A549 (cell line): ENCODE measurements at regions not wholly inside any gene's neighbourhood (a gene's known extent, or its start where the extent isn't known, plus 50 kb on each side); places are given as distances from the start of the nearest gene placed in this dataset.

Experiments used
- ATAC-seq, 2 experiments: fragments of 200-7000 bp in 1 of 2; fragments of >200 bp in 1 of 2; cut with Nextera tagmentation in 1 of 2; cut with Tn5 transposase in 1 of 2; 3 replicates each; pipeline versions ENCODE4 v1.8.0 to v1.9.1; 2018 to 2020; ENCODE audit warnings: mild to moderate bottlenecking in 1 of 2, moderate library complexity in 1 of 2
- CTCF ChIA-PET: fragments of 300-600 bp; sonication (Branson Sonifier 250); formaldehyde crosslinking; extraction: SDS; loops from one replicate; lab custom pipeline; 2021; ENCODE audit warnings: antibody characterized with exemption, inconsistent platforms; lab: Yijun Ruan, JAX
- POLR2A ChIA-PET: fragments of 350-600 bp; formaldehyde crosslinking; extraction: SDS; loops from one replicate; lab custom pipeline; 2021; ENCODE audit warnings: antibody characterized with exemption, inconsistent platforms; lab: Yijun Ruan, JAX
- DNase-seq, 2 experiments: peaks; one replicate each; pipeline versions ENCODE4 v3.0.0 to v3.0.0-alpha.2; 2011 to 2016; ENCODE audit warnings: low read depth in 1 of 2, low spot score in 1 of 2
- FAIRE-seq: peaks from 2 replicates; lab custom pipeline; 2011; peaks lifted over from hg19 to GRCh38; lab: Jason Lieb, UNC
- H3K27ac ChIP-seq, 2 experiments: fragments of >200 bp; sonication (Bioruptor Twin); formaldehyde crosslinking; 3 replicates each; pipeline ENCODE4 v1.5.1; 2016 to 2017
- H3K4me1 ChIP-seq: fragments of >200 bp; sonication (Bioruptor Twin); formaldehyde crosslinking; 3 replicates; pipeline ENCODE4 v1.6.1; 2016
- H3K4me2 ChIP-seq: fragments of >200 bp; sonication (Bioruptor Twin); formaldehyde crosslinking; 3 replicates; pipeline ENCODE4 v1.6.1; 2016
- H3K4me3 ChIP-seq: fragments of >200 bp; sonication (Bioruptor Twin); formaldehyde crosslinking; 3 replicates; pipeline ENCODE4 v1.5.1; 2016
- H3K9me3 ChIP-seq: fragments of >200 bp; sonication (Bioruptor Twin); formaldehyde crosslinking; 3 replicates; pipeline ENCODE4 v1.6.1; 2016
- EHF ChIP-seq: fragments of 250-450 bp; sonication (Bioruptor Pico); IDR thresholded peaks from 2 replicates; pipeline ENCODE4 v1.5.0; 2020; ENCODE audit warnings: mild to moderate bottlenecking
- ESRRA ChIP-seq: fragments of 150-350 bp; IDR thresholded peaks from 2 replicates; pipeline ENCODE4 v1.6.1; 2014; ENCODE audit warnings: mild to moderate bottlenecking, low read length, borderline replicate concordance
- GATA3 ChIP-seq: IDR thresholded peaks from 2 replicates; pipeline ENCODE4 v1.6.1; 2012; ENCODE audit warnings: borderline replicate concordance
- HEYL ChIP-seq: fragments of 250-450 bp; sonication (Bioruptor Pico); IDR thresholded peaks from 2 replicates; pipeline ENCODE4 v1.8.0; 2021; ENCODE audit warnings: mild to moderate bottlenecking, moderate library complexity
- HOXA7 ChIP-seq: fragments of 250-450 bp; sonication (Bioruptor Pico); IDR thresholded peaks from 2 replicates; pipeline ENCODE4 v1.5.0; 2020; ENCODE audit warnings: mild to moderate bottlenecking, moderate library complexity
- JUN ChIP-seq, 2 experiments: fragments of >200 bp; sonication (Bioruptor Twin); formaldehyde crosslinking; IDR thresholded peaks; 2 replicates in 1 of 2; 3 replicates in 1 of 2; pipeline ENCODE4 v1.6.1; 2016 to 2017
- JUNB ChIP-seq: fragments of >200 bp; sonication (Bioruptor Twin); formaldehyde crosslinking; IDR thresholded peaks from 2 replicates; pipeline ENCODE4 v1.6.1; 2016
- KDM1A ChIP-seq: fragments of 200-600 bp; sonication (generic); IDR thresholded peaks from 2 replicates; pipeline ENCODE4 v1.6.1; 2016; ENCODE audit warnings: low read depth, mild to moderate bottlenecking
- MAFK ChIP-seq: fragments of 450-650 bp; IDR thresholded peaks from 2 replicates; pipeline ENCODE4 v1.6.1; 2014; ENCODE audit not compliant: partially characterized antibody
- POLR2A ChIP-seq: IDR thresholded peaks from 2 replicates; pipeline ENCODE4 v1.6.1; 2012; ENCODE audit warnings: mild to moderate bottlenecking, low read length
- POLR2AphosphoS2 ChIP-seq: conservative IDR thresholded peaks from 2 replicates; pipeline ENCODE4 v1.6.1; 2012; ENCODE audit warnings: low read length, improper control_type of control experiment, inconsistent platforms
- SMC3 ChIP-seq: fragments of >200 bp; sonication (Bioruptor Twin); formaldehyde crosslinking; IDR thresholded peaks from 3 replicates; pipeline ENCODE4 v1.6.1; 2018; ENCODE audit warnings: inconsistent platforms
- SREBF2 ChIP-seq: fragments of 450-650 bp; IDR thresholded peaks from 2 replicates; pipeline ENCODE4 v1.6.1; 2014; ENCODE audit warnings: mild to moderate bottlenecking, moderate library complexity
- TFCP2L1 ChIP-seq: fragments of 250-450 bp; sonication (Bioruptor Pico); IDR thresholded peaks from 2 replicates; pipeline ENCODE4 v1.5.0; 2021; ENCODE audit warnings: mild to moderate bottlenecking
- TP53 ChIP-seq: fragments of 250-450 bp; sonication (Bioruptor Pico); IDR thresholded peaks from 2 replicates; pipeline ENCODE4 v1.5.0; 2021; ENCODE audit warnings: mild to moderate bottlenecking, moderate library complexity
- ZC3H11A ChIP-seq: fragments of 450-650 bp; IDR thresholded peaks from 2 replicates; pipeline ENCODE4 v1.6.1; 2014; ENCODE audit warnings: antibody characterized with exemption, mild to moderate bottlenecking
- ZSCAN20 ChIP-seq: fragments of 250-450 bp; sonication (Bioruptor Pico); IDR thresholded peaks from 2 replicates; pipeline ENCODE4 v1.8.0; 2022; ENCODE audit warnings: mild to moderate bottlenecking, moderate library complexity
- WGBS: methylation state at CpG from one replicate; pipeline ENCODE4 v1.1.6; 2017; ENCODE audit errors: missing lambda C conversion rate; 5-methylcytosine and 5-hydroxymethylcytosine counted together
- TF ChIP-seq, protein P1 (sequence below): IDR thresholded peaks from 2 replicates; pipeline ENCODE4 v1.6.1; 2012
- TF ChIP-seq, protein P2 (sequence below): IDR thresholded peaks from 2 replicates; pipeline ENCODE4 v1.6.1; 2012; ENCODE audit warnings: low read depth, borderline replicate concordance
- TF ChIP-seq, protein P3 (sequence below): fragments of 250-450 bp; sonication (Bioruptor Pico); IDR thresholded peaks from 2 replicates; pipeline ENCODE4 v1.5.0; 2020; ENCODE audit warnings: low read depth, mild to moderate bottlenecking, moderate library complexity
- TF ChIP-seq, protein P4 (sequence below): fragments of >200 bp; sonication (Bioruptor Twin); formaldehyde crosslinking; IDR thresholded peaks from 2 replicates; pipeline ENCODE4 v1.6.1; 2016
- TF ChIP-seq, protein P5 (sequence below): fragments of >200 bp; sonication (Bioruptor Twin); formaldehyde crosslinking; IDR thresholded peaks from 3 replicates; pipeline ENCODE4 v1.5.1; 2016

DNA sequence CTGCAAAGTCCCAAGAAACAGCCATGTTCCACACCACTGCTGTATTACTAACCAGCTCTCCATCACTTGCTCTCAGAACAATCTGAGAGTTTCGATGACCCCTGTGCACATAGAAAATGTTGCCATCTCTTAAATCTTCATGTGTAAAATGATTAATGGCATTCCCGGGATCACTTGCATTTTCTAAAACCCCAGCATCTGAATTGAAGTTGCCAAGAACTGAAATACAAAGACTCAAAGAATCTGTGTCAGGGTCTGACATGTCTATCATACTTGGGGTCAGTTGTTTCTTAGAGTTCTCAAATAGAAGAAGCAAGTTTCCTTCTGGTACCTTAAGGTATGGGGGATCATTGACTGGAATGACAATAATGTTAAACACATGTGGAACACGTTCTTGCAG, 115.1 kb downstream of the ESM1 start:
- no peak overlapping the region for H3K4me2 ChIP-seq
- CTCF ChIA-PET: interaction anchor here (0.7 to 1.5 kb wide), 2 partner anchors 10 to 353 kb away, joined by 3 to 6 read pairs; partner anchors contain the start of gene SNX18
- no peak for TF ChIP-seq SMC3
- TF ChIP-seq HOXA7 (CRISPR knock-in tag): no peak
- TF ChIP-seq, protein P1, sequence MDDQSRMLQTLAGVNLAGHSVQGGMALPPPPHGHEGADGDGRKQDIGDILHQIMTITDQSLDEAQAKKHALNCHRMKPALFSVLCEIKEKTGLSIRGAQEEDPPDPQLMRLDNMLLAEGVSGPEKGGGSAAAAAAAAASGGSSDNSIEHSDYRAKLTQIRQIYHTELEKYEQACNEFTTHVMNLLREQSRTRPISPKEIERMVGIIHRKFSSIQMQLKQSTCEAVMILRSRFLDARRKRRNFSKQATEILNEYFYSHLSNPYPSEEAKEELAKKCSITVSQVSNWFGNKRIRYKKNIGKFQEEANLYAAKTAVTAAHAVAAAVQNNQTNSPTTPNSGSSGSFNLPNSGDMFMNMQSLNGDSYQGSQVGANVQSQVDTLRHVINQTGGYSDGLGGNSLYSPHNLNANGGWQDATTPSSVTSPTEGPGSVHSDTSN: no peak
- no peak for TF ChIP-seq HEYL (CRISPR knock-in tag)
- TF ChIP-seq, protein P2, sequence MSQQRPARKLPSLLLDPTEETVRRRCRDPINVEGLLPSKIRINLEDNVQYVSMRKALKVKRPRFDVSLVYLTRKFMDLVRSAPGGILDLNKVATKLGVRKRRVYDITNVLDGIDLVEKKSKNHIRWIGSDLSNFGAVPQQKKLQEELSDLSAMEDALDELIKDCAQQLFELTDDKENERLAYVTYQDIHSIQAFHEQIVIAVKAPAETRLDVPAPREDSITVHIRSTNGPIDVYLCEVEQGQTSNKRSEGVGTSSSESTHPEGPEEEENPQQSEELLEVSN: no peak
- no peak for TF ChIP-seq KDM1A
- no peak for TF ChIP-seq TP53 (CRISPR knock-in tag)
- no peak for TF ChIP-seq POLR2AphosphoS2
- TF ChIP-seq, protein P3, sequence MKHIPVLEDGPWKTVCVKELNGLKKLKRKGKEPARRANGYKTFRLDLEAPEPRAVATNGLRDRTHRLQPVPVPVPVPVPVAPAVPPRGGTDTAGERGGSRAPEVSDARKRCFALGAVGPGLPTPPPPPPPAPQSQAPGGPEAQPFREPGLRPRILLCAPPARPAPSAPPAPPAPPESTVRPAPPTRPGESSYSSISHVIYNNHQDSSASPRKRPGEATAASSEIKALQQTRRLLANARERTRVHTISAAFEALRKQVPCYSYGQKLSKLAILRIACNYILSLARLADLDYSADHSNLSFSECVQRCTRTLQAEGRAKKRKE (CRISPR knock-in tag): no peak
- no peak for TF ChIP-seq GATA3
- no peak for TF ChIP-seq ESRRA
- TF ChIP-seq, protein P4, sequence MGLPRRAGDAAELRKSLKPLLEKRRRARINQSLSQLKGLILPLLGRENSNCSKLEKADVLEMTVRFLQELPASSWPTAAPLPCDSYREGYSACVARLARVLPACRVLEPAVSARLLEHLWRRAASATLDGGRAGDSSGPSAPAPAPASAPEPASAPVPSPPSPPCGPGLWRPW: no peak
- no peak for TF ChIP-seq TFCP2L1
- TF ChIP-seq, protein P5, sequence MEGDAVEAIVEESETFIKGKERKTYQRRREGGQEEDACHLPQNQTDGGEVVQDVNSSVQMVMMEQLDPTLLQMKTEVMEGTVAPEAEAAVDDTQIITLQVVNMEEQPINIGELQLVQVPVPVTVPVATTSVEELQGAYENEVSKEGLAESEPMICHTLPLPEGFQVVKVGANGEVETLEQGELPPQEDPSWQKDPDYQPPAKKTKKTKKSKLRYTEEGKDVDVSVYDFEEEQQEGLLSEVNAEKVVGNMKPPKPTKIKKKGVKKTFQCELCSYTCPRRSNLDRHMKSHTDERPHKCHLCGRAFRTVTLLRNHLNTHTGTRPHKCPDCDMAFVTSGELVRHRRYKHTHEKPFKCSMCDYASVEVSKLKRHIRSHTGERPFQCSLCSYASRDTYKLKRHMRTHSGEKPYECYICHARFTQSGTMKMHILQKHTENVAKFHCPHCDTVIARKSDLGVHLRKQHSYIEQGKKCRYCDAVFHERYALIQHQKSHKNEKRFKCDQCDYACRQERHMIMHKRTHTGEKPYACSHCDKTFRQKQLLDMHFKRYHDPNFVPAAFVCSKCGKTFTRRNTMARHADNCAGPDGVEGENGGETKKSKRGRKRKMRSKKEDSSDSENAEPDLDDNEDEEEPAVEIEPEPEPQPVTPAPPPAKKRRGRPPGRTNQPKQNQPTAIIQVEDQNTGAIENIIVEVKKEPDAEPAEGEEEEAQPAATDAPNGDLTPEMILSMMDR: no peak
- TF ChIP-seq ZC3H11A: no peak
- TF ChIP-seq JUNB: no peak
- TF ChIP-seq POLR2A: no peak
- no peak for TF ChIP-seq ZSCAN20 (CRISPR knock-in tag)
- TF ChIP-seq, all 56 proteins: peak for 0
- H3K4me1 ChIP-seq: no peaks in the 10 kb centered on the region
- no peak for FAIRE-seq
- H3K9me3 ChIP-seq: no peaks in the 10 kb centered on the region
- no peak for ATAC-seq
- POLR2A ChIA-PET: no interaction called here
- no peak overlapping the region for H3K27ac ChIP-seq
- DNase-seq: no peak
- no peak overlapping the region for H3K4me3 ChIP-seq
- 17% methylated on average over 3 of the region's 3 CpGs for WGBS

DNA sequence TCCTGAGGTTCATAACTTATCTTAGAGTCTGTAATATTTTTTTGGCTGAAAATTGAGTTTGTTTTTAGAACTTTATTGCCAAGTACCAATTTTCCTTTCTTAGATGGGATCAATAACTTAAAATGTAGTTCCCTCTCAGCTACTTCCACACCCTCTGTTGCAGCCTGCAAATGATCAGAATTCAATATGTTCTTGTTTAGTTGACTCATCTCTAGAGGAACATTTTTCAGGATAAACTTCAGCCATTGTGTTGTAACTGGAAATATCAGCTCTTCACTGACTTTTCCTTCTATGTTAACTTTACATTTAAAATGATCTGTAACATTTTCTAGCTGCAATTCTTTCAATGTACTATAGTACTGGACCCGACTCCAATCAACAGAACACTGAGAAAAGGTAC, 115.7 kb downstream of the ESM1 start:
- no peak for TF ChIP-seq MAFK
- no peak for TF ChIP-seq EHF (CRISPR knock-in tag)
- TF ChIP-seq, protein P5: no peak
- no peak for TF ChIP-seq JUN (IDR thresholded peaks at IDR 0.05)
- no peak for TF ChIP-seq SREBF2
- CTCF ChIA-PET: interaction anchor here (0.7 to 1.5 kb wide), 2 partner anchors 10 to 352 kb away, joined by 3 to 6 read pairs; partner anchors contain the start of gene SNX18
- Histone ChIP-seq H3K4me2 (no peak overlapping the region), H3K9me3 (no peaks in the 10 kb centered on the region), H3K27ac (no peak overlapping the region), H3K4me3 (no peak overlapping the region), H3K4me1 (no peaks in the 10 kb centered on the region)
- POLR2A ChIA-PET: no interaction called here
- no peak for ATAC-seq
- FAIRE-seq: no peak
- no peak for DNase-seq
- 9% methylated on average over 1 of the region's 1 CpG for WGBS
